ENCODE measurements at regions not wholly inside any gene's neighbourhood (a gene's known extent, or its start where the extent isn't known, plus 50 kb on each side); places are given as distances from the start of the nearest gene placed in this dataset.

GRCh38 chr19:31515931-31516330 is 166.7 kb upstream of the TSHZ3 start:
- TF ChIP-seq, protein P1, sequence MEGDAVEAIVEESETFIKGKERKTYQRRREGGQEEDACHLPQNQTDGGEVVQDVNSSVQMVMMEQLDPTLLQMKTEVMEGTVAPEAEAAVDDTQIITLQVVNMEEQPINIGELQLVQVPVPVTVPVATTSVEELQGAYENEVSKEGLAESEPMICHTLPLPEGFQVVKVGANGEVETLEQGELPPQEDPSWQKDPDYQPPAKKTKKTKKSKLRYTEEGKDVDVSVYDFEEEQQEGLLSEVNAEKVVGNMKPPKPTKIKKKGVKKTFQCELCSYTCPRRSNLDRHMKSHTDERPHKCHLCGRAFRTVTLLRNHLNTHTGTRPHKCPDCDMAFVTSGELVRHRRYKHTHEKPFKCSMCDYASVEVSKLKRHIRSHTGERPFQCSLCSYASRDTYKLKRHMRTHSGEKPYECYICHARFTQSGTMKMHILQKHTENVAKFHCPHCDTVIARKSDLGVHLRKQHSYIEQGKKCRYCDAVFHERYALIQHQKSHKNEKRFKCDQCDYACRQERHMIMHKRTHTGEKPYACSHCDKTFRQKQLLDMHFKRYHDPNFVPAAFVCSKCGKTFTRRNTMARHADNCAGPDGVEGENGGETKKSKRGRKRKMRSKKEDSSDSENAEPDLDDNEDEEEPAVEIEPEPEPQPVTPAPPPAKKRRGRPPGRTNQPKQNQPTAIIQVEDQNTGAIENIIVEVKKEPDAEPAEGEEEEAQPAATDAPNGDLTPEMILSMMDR (optimal IDR thresholded peaks at IDR 0.05 in 1 of 3, IDR thresholded peaks at IDR 0.05 in 1 of 3, conservative IDR thresholded peaks at IDR 0.05 in 1 of 3; ENCODE audit: extremely low read depth in 1 of 3, insufficient read depth in 2 of 3, low read length in 3 of 3), result no peak
- TF ChIP-seq EZH2 (IDR thresholded peaks at IDR 0.05; ENCODE audit: low read length), result no peak

Measured in keratinocyte (primary cell).